Astrocyte (in vitro differentiated cells and primary cell): ENCODE measurements at regions not wholly inside any gene's neighbourhood (a gene's known extent, or its start where the extent isn't known, plus 50 kb on each side); places are given as distances from the start of the nearest gene placed in this dataset.

Experiments
- DNase-seq: peaks from one replicate; pipeline ENCODE4 v3.0.0-alpha.2; 2010; ENCODE audit warnings: low read depth
- FAIRE-seq: peaks from 2 replicates; lab custom pipeline; 2011; peaks lifted over from hg19 to GRCh38; lab: Jason Lieb, UNC
- H2AFZ ChIP-seq: 2 replicates; pipeline ENCODE4 v1.6.0; 2012; ENCODE audit warnings: low read depth, low read length, inconsistent platforms
- H3K27ac ChIP-seq: 2 replicates; pipeline ENCODE4 v1.5.1; 2011; ENCODE audit warnings: low read depth, low read length, inconsistent platforms
- H3K27me3 ChIP-seq: 2 replicates; pipeline ENCODE4 v1.6.0; 2011; ENCODE audit warnings: low read length, inconsistent platforms; ENCODE audit not compliant: insufficient read depth
- H3K36me3 ChIP-seq: 2 replicates; pipeline ENCODE4 v1.5.1; 2011; ENCODE audit warnings: low read length, inconsistent platforms; ENCODE audit not compliant: insufficient read depth
- H3K4me1 ChIP-seq: 2 replicates; pipeline ENCODE4 v1.5.1; 2011; ENCODE audit warnings: low read length, inconsistent platforms; ENCODE audit not compliant: insufficient read depth
- H3K4me2 ChIP-seq: 2 replicates; pipeline ENCODE4 v1.6.0; 2012; ENCODE audit warnings: low read length, inconsistent platforms
- H3K4me3 ChIP-seq: 2 replicates; pipeline ENCODE4 v1.5.1; 2011; ENCODE audit warnings: low read depth, mild to moderate bottlenecking, low read length, inconsistent platforms; ENCODE audit not compliant: insufficient read depth
- H3K79me2 ChIP-seq: 2 replicates; pipeline ENCODE4 v1.6.0; 2012; ENCODE audit warnings: mild to moderate bottlenecking, low read length, inconsistent platforms; ENCODE audit not compliant: insufficient read depth
- H3K9ac ChIP-seq: 2 replicates; pipeline ENCODE4 v1.6.0; 2012; ENCODE audit warnings: mild to moderate bottlenecking, low read length, inconsistent platforms
- H3K9me3 ChIP-seq: 2 replicates; pipeline ENCODE4 v1.5.1; 2012; ENCODE audit warnings: low read depth, mild to moderate bottlenecking, low read length, inconsistent platforms; ENCODE audit not compliant: insufficient read depth
- H4K20me1 ChIP-seq: 2 replicates; pipeline ENCODE4 v1.6.0; 2012; ENCODE audit warnings: low read length, inconsistent platforms; ENCODE audit not compliant: insufficient read depth
- H3K27ac Mint-ChIP-seq: one replicate; pipeline ENCODE4 v1.8.0; 2021; ENCODE audit warnings: mild to moderate bottlenecking, mixed read lengths; ENCODE audit not compliant: unreplicated experiment
- H3K27me3 Mint-ChIP-seq: one replicate; pipeline ENCODE4 v1.8.0; 2021; ENCODE audit warnings: low read depth, mixed read lengths; ENCODE audit not compliant: unreplicated experiment
- H3K36me3 Mint-ChIP-seq: one replicate; pipeline ENCODE4 v1.8.0; 2021; ENCODE audit warnings: low read depth, mixed read lengths; ENCODE audit not compliant: unreplicated experiment
- H3K4me1 Mint-ChIP-seq: one replicate; pipeline ENCODE4 v1.8.0; 2021; ENCODE audit warnings: low read depth, mixed read lengths; ENCODE audit not compliant: unreplicated experiment
- H3K4me3 Mint-ChIP-seq: one replicate; pipeline ENCODE4 v1.8.0; 2021; ENCODE audit warnings: mild to moderate bottlenecking, moderate library complexity, mixed read lengths; ENCODE audit not compliant: unreplicated experiment
- H3K9me3 Mint-ChIP-seq: one replicate; pipeline ENCODE4 v1.8.0; 2021; ENCODE audit warnings: mild to moderate bottlenecking, mixed read lengths; ENCODE audit not compliant: unreplicated experiment
- CTCF ChIP-seq: IDR thresholded peaks from 2 replicates; pipeline ENCODE4 v1.5.1; 2011; ENCODE audit warnings: low read depth, mild to moderate bottlenecking, inconsistent platforms, low read length, moderate library complexity; ENCODE audit not compliant: insufficient read depth
- EZH2 ChIP-seq: IDR thresholded peaks from 2 replicates; pipeline ENCODE4 v1.6.1; 2012; ENCODE audit warnings: mild to moderate bottlenecking, low read length, inconsistent platforms; ENCODE audit not compliant: insufficient read depth

DNA sequence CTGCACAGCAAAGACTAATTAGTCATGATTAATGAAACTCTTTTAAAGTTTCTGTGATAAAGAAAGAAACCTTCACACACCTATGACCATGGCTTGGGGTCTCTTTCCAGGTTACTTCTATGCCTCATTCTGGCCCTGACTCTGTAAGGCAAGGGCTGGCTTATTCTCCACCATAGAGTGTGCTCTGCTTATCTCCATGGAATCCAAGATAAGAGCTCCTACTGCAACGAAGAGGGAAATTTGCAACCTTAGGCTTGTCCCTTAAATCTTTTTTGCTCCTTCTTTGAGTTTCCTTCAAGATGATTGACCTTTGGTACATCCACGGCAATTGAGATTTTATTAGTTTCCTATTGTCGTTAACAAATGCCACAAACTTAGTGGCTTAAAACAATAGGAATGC, 239.9 kb downstream of the SPRY2 start:
- Histone ChIP-seq H3K4me2 (no peak overlapping the region), H3K36me3 (no peaks in the 10 kb centered on the region), H3K9ac (no peak overlapping the region), H3K27me3 (no peaks in the 10 kb centered on the region), H4K20me1 (no peaks in the 10 kb centered on the region), H3K27ac (no peak overlapping the region), H3K4me1 (no peaks in the 10 kb centered on the region), H3K79me2 (no peaks in the 10 kb centered on the region), H3K9me3 (no peaks in the 10 kb centered on the region), H2AFZ (no peak overlapping the region), H3K4me3 (no peak overlapping the region)
- no peak for DNase-seq
- H3K27ac Mint-ChIP-seq, result no peak overlapping the region
- H3K9me3 Mint-ChIP-seq, result no peaks in the 10 kb centered on the region
- FAIRE-seq, result no peak
- no peak for TF ChIP-seq EZH2
- no peak for TF ChIP-seq CTCF
- peaks cover 15% of the 10 kb centered on the region for H3K4me1 Mint-ChIP-seq
- no peaks in the 10 kb centered on the region for H3K36me3 Mint-ChIP-seq
- H3K27me3 Mint-ChIP-seq, result no peaks in the 10 kb centered on the region
- H3K4me3 Mint-ChIP-seq, result no peak overlapping the region

DNA sequence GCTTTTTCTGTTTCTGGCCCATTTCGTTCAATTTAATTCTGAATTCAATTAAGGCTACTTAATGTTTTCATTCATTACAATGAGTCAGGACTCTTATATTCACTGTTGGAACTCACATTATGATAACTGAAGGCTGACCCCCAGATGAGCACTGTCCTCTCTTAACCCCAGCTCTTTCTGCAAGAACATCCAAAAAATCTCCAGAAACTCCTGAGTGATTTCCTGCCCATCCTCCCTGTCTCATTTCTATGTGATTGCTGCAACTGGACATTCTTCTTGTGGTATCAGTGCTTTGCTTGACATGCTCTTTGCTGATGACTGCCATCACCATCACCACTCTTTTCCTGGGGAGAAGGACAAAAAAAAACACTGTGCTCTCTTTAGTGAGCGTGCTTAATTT, 240.3 kb downstream of the SPRY2 start:
- Mint-ChIP-seq H3K27ac (peak overlapping the region; percentile 15), H3K27me3 (no peaks in the 10 kb centered on the region), H3K36me3 (no peaks in the 10 kb centered on the region), H3K4me1 (peaks cover 16% of the 10 kb centered on the region), H3K9me3 (no peaks in the 10 kb centered on the region), H3K4me3 (no peak overlapping the region)
- no peak overlapping the region for H3K9ac ChIP-seq
- no peaks in the 10 kb centered on the region for H3K79me2 ChIP-seq
- H3K4me2 ChIP-seq, result no peak overlapping the region
- no peaks in the 10 kb centered on the region for H3K4me1 ChIP-seq
- H3K36me3 ChIP-seq, result no peaks in the 10 kb centered on the region
- DNase-seq (peak; percentile 37), FAIRE-seq (no peak)
- TF ChIP-seq EZH2, result no peak
- TF ChIP-seq CTCF, result no peak
- H4K20me1 ChIP-seq, result no peaks in the 10 kb centered on the region
- H2AFZ ChIP-seq, result no peak overlapping the region
- H3K27me3 ChIP-seq, result no peaks in the 10 kb centered on the region
- no peak overlapping the region for H3K27ac ChIP-seq
- H3K4me3 ChIP-seq, result no peak overlapping the region
- no peaks in the 10 kb centered on the region for H3K9me3 ChIP-seq

GRCh38 chr13:80097561-80097960, 243.4 kb downstream of the SPRY2 start:
- no peak overlapping the region for H3K4me3 Mint-ChIP-seq
- H3K9me3 Mint-ChIP-seq, result peaks cover 2% of the 10 kb centered on the region
- no peak for FAIRE-seq
- H4K20me1 ChIP-seq, result no peaks in the 10 kb centered on the region
- H3K36me3 Mint-ChIP-seq, result no peaks in the 10 kb centered on the region
- H3K4me1 ChIP-seq, result no peaks in the 10 kb centered on the region
- H3K9me3 ChIP-seq, result no peaks in the 10 kb centered on the region
- H3K9ac ChIP-seq, result no peak overlapping the region
- no peaks in the 10 kb centered on the region for H3K79me2 ChIP-seq
- no peaks in the 10 kb centered on the region for H3K27me3 ChIP-seq
- peaks cover 18% of the 10 kb centered on the region for H3K4me1 Mint-ChIP-seq
- H3K27me3 Mint-ChIP-seq, result no peaks in the 10 kb centered on the region
- TF ChIP-seq EZH2 (no peak), CTCF (no peak)
- no peak overlapping the region for H2AFZ ChIP-seq
- no peak for DNase-seq
- H3K36me3 ChIP-seq, result no peaks in the 10 kb centered on the region
- H3K4me3 ChIP-seq, result no peak overlapping the region
- no peak overlapping the region for H3K27ac Mint-ChIP-seq
- no peak overlapping the region for H3K27ac ChIP-seq
- no peak overlapping the region for H3K4me2 ChIP-seq
